ENCODE measurements at regions not wholly inside any gene's neighbourhood (a gene's known extent, or its start where the extent isn't known, plus 50 kb on each side); places are given as distances from the start of the nearest gene placed in this dataset.
A peak's percentile ranks its signal among the peaks of the same experiment; 100 is the strongest.

DNA sequence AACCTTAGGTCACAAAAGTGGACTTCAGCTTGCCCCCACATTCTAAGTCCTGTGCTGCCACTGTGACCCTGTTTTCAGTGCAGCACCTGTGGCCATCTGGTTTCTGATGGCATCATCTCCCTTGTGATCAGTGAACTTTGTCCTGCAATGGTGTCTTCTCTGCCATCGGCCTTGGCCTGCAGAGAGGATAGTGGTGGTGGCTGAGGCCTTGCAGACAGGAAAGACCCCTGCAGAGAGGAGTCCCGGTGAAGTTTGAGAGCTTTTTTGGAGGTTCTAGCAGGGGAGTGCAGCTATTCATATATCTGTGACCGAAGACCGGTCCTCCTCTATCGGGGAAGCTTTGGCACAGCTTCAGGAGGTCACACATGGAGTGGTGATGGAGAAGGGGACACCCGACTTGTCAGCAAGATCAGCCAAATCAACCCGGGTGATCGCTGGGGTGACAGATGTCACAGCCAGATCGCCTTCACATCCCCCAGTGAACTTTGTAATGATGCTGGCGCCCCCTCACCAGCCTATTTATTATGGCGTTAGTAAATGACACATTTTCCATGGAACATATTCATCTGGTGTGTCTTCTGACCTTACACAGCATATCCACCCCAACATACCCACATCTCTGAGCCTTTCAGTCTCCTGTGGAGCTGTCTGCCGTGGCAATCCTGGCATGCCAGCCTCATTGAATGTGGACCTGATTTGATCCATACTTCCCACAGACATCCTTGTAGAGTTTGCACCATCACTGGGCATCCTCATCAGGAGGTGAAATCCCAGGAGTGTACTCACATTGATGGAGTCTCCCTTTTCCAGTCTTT is 136.1 kb downstream of the PAPOLA start:
- no peak for DNase-seq

DNA sequence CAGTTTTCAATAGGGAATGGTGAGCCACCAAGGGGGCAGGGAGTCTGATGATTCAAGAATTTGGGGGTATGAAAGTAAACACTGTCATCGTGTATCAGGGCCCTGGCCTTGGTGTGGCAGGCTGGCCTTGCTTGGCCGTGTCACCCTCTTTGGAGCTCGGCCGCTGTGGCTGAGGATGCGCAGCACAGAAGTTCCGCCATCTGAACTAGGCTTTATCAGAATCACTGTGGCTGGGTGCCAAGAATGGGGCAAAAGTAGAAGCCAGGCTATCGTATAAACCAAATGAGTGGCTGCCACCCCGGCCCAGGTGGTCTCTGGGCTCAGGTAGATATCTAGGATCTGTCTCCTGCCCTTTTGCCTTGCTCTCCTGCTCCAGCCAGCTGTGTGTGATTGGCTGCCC is 137.4 kb downstream of the PAPOLA start:
- no peak for DNase-seq

DNA sequence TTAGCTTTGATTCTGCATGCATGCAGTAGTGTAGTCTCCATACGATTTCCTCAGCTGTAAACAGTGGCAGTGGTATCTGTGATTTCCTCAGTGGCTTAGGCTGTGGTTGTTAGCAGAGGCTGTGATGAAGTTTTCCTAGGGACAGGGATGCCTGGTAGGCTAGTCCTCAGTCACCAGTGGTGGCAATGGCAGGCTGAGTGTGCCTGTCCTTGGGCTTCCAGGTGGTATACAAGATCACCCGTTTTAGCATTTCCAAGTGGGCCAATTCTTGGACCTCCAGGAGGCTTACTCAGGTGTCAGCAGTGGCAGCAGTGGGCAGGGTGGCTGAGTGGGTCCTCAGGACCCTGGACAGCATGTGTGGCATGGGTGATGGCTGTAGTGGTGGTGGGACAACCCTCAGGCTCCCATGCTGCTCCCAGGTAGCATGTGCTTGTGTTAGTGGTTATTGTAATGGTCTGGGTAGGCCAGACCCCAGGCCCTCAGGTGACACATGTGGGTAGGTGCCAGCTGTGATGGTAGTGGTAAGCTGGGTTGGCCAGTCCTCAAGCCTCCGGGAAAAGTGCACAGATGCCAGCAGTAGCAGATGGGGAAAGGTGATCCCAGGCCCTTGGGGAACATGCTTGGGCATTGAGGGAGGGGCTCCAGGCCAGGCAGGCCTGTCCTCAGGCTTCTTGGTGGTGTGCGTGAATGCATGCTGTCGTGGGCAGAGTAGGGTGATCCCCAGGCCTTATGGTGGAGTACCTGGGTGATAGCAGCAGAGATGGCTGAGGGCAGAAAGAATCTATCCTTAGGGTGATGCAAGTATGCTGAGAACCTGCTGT is 146.5 kb downstream of the PAPOLA start:
- DNase-seq = no peak

DNA sequence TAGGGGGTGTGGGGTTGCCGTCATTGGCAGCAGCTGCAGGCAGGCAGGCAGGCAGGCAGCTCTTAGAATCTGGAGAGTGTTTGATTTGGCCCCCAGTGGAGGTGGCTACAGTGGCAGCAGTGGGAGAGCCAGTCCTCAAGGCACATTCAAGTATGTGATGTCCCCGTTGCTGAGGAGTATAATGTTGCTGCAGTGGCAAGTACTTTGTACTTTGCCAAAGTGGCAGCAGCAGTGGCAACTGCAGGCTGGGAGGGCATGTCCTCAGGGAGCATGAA is 147.1 kb downstream of the PAPOLA start:
- no peak for DNase-seq

DNA sequence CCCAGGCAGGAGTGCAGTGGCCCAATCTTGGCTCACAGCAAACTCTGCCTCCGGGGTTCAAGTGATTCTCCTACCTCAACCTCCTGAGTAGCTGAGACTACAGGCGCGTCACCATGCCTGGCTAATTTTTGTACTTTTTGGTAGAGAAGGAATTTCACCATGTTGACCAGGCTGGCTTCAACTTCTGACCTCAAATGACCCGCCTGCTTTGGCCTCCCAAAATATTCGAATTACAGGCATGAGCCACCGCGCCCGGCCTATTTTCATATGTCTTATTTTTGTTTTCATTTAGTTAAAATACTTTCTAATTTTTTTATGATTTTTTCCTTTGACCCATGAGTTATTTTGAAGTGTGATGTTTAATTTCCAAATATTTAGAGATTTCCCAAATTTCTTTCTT is 143.6 kb upstream of the VRK1 start:
- DNase-seq = no peak

DNA sequence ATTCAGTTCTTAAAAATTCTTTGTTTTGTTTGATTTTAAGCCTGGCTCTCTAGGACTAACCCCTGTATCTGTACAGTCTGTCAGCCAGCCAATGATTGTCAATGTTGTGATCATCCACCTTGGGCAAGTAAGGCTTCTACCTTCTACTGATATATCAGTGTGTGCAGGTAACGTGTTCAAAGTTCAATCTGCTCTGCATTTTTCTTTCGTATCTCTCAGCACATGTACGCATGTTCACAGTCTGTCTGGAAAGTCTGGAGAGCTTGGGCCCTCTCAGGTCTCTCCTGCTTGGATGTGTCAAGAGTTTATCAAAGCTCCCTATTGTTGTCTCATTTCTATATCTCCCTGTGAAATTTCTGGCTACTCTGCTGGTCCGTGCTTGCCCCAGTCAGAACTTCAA is 138.6 kb upstream of the VRK1 start:
- no peak for DNase-seq

DNA sequence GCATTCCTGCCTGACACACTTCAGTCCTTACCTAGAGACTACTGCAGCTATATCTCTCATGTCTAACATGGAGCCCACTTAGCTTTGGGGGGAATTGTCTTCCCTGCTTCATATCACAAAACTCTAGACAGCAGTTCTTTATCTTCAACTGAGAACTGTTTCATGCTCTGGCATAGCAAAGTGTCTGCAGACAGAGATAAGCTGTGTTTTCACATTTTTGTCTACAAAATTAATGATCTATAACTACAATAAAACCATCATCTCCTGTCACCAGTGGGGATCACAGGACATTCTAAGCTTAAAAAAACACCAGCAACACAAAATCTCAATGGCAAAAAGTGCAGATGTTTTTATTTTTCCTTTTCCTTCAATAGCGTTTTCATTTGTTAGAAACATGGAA is 137.1 kb upstream of the VRK1 start:
- DNase-seq = no peak

DNA sequence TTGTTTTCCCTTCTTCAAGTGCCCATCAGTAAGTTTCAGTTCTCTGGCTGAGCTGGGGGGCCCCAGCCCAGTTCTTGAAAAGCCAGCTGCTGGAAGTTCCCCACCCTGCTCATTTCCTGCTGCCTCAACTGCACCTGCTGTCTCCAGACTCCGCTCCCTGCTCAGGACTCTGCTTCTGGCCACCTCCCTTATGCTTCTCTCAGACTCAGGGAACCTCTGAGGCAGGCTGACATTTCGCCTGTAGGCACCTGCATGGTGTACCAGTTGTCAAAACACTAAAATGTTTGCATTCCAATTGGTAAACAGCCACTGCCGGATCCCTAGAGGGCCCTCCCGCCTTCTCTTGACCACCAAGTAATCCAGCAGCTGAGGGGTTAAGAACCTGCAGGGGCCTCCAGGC is 136.5 kb upstream of the VRK1 start:
- DNase-seq = no peak

DNA sequence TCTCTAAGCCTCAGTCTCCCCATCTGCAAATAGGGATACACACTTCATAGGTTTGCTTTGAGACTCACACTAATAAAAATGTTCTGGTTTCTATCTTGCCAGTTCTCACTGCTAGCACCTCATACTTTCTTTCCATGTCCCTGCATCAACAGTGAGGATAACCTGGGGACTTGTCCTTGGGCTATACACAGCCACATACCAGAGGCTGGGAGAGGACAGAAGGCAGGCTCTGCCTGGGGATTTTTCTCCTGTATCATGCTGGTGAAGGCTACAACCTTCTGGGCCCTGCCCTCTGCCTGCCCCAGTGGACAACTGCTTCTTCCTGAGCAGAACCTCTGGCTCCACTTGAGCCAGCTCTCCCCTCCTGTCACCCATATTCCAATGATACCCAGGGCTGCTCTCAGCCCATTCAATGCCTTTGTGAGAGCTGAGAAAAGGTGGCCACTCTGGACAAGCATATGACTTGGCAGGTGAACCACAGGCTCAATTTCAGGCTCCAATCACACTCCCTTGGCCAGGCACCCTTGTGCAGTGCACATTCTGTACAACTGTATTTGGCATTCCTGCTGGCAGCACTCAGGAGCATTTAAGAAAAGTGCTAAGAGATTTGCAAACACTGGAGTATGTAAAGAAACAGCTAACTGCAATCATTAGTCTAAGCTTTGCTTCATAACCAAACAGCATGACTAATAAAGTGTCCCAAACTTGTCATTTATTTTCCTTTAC is 135.8 kb upstream of the VRK1 start:
- no peak for DNase-seq

DNA sequence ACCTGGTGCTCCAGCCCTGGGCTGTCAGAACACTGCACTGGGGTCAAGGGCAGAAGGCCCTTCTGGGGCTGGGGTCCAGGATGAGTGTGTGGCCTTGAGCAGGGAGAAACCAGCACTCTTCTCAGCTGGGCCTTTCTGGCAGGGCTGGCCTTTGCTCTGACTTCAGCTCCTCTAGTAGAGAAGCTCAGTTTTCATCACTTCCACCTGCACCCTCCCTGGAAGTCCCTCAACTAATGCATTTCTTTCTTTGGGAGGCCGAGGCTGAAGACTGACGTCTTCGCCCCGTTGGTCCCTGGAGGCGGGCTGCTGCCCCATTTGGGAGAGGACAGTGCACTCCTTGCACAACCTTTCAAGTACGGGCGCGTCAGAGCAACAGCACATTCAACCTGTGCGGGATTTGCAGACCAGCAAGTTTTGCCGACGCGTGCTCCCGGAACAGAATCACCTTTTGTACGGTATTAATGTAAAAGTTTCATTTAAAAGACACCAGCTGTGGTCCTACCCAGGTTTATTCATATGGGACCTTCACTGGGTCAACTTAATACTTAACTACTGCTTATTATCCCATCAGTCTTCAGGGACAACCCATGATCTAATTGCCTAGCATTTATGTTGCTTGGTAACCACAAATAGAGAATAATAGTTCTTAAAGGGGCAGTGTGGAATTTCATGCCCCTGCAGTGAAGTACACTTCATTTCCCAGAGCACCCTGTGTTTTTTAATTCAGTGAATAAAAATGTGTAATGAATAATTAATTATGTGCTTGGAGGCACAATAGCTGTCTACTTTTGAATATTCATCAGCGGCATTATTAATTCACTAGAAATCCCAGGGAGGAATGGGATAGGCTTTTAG is 134.8 kb upstream of the VRK1 start:
- DNase-seq = no peak

DNA sequence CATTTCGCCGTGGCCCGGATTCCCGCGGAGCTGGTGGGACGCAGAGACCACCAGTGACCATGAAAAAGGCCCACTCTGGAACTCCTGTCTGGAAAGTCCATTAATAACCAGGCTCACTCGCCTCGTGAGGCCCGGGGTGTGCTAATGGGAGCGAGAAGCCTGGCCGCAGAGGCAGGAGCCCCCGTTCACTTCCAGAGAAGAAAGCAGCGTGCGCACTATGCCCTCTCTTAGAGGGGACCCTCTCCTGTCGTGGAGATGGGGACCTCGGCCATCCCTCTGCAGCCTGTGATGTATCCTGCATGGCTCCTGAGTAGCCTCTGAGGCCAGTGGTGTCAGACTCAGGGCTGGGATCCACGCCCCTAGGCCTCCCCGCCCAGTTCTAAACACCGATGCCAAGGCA is 134.1 kb upstream of the VRK1 start:
- DNase-seq = no peak

DNA sequence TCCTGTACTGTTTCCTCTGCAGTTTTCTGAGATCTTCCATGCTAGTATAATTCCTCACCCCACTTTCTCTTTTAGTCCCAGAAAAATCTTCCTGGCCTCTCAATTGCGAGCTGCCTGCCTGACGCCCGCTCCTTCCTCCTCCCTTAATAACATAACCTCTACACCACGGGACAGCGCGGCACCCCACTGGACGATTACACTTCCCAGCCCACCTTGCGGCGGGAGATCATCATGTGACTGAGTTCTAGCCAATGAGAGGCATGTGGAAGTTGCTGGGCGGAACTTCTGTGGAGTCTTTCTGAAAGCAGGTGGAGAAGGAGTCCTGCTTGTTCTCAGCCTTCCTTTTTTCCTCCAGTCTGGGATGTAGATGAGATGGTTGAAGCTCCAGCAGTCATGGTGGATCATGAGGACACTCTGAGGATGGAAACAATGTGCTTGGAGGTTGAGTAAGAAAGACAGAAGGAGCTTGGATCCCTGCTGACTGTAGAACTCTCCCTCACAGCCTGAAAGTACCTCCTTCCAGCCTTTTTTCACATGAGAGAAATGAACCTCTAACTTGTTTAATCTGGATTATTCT is 133.6 kb upstream of the VRK1 start:
- DNase-seq = no peak

DNA sequence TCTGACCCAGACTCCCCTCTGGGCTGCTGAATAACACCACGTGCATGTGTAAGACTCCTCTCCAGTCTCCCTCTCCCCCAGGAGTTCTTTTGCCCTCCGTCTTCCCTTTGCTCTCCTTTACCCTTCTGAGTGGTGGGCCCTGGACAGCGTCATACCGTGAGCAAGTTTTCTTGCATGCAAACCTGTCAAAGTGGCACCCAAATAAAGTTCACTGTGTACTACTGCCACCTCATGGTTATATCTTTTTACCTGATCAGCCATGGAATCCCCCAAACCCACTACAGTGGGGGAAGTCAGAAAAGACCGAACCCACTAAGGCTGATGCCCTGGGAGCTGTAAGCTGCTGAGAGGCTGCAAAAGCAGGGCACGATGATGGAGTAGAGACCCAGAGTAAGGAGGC is 131.1 kb upstream of the VRK1 start:
- DNase-seq = no peak

DNA sequence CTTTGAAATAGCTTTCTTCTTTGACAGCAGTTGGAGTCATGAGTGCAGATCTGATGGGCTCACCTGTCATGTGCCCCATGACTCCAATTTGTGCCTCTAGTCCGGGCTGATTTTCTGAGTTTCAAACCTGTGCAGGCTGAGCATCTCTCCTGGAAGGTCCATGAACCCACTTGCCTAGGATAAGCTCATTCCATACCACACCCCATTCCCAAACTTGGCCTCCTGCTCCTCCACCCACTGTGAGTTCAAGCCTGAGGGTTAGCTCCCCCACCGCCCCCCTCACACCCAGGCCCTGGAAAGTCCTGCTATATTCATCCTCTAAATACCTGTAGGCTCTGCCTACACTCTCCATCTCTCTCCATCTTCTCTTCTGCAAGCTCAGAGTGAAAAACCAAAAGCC is 126.8 kb upstream of the VRK1 start:
- no peak for DNase-seq

DNA sequence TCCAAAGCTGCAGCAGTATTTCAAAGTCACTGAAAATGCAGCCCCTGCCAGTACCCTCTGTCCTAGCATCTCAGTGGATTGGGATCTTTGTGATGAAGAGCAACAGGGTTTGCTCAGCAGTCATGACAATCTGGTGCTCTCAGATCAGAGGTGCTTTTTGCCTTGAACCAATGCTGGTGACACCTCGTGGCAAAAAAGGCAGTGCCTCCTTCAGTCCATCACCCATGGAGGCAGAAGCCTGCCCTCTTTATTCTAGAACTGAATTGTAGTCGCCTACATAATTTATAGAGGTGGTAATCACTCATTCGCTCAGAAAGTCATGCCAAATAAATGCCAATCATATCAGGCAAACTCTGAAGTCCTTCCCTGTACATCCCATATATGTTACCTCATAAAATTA is 126.0 kb upstream of the VRK1 start:
- DNase-seq = no peak

DNA sequence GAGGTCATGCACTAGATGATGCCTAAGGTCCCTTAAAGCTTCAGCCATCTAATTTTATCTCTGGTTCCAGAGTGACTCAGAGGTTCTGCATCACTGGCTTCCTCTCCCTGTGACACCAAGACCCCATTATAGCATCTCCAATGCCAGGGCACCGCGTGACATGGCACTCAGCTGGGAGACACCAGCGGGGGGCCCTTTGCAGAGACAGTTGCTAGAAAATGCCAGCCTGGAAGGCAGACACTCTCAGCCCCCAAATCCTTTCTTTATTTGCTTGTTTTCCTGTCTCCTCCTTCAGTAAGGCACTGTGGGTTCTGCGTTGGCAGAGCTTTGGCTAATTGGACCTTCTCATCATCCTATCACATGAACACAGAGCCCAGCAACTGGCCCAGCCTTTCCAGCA is 123.5 kb upstream of the VRK1 start:
- DNase-seq = no peak

DNA sequence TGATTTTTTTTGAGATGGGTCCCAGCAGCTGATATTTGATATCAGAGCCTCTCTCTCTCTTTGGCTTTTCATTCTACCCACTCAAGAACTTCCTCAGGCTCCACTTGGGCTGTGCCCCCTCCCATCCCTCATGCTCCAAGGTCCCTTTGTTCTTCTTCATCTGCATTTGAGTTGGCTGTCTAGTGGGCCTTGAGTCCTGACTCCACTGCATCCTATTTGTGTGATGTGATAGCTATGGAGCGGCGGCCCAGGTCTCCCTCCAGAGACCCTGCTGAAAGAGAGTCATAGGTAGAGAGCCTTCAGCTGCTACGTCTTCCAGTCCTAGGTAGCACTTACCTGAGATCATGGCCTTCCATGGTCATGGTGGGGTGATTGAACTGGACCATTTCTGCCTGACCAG is 123.1 kb upstream of the VRK1 start:
- no peak for DNase-seq

DNA sequence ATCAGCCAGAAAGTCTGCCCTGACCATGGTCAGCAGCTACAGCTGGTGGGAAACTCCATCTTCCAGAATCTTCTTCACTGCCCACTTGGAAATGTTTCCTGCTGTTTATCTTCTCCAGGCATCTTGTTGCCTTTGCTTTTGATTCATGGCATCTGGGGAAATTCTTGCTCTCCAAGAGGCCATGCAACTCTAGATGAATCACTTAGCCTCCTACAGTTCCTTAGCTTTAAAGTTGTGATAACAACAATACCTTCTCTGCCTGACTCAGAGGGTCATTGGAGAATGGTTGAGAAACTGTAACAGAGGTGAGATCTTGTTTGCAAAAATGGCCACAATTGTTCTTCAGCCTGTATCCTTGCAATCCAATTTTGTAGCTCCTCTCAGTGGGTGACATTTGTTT is 121.0 kb upstream of the VRK1 start:
- DNase-seq = no peak

DNA sequence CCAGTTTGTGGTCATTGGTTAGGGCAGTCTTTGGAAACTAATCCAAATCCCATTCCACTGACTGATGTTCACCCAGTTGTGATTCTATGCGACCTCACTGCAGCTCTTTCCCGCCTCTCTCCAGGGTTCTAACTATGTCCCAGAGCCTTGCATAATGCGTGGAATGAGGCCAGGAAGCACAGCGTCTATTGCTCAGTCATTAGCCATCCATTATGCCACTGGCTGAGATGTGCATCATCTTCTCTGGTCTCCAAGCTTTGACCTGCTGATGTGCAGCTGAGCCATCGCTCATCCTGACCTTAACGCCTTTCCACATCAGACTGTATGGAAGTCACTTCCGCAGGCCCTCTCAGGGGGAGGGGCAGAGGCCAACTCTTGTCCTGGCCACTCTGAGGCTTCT is 115.4 kb upstream of the VRK1 start:
- DNase-seq = no peak

DNA sequence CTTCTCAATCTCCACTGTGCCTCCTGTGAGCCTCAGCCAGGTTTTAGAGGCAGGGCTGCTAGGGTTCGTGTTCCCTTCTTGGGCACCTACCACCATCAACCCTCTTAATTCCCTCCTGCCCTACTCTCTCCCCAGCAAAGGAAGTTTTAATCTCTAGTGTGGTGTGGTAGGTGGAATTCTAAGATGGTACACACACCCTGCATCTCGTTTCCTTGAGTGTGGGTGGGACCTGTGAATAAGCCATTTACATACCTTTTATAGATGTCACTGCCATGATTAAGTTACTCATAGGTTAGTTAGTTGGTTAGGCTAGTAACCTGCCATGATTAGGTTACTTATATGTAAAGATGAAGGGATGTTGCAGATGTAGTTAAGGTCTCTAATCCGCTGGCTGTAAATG is 114.8 kb upstream of the VRK1 start:
- no peak for DNase-seq

DNA sequence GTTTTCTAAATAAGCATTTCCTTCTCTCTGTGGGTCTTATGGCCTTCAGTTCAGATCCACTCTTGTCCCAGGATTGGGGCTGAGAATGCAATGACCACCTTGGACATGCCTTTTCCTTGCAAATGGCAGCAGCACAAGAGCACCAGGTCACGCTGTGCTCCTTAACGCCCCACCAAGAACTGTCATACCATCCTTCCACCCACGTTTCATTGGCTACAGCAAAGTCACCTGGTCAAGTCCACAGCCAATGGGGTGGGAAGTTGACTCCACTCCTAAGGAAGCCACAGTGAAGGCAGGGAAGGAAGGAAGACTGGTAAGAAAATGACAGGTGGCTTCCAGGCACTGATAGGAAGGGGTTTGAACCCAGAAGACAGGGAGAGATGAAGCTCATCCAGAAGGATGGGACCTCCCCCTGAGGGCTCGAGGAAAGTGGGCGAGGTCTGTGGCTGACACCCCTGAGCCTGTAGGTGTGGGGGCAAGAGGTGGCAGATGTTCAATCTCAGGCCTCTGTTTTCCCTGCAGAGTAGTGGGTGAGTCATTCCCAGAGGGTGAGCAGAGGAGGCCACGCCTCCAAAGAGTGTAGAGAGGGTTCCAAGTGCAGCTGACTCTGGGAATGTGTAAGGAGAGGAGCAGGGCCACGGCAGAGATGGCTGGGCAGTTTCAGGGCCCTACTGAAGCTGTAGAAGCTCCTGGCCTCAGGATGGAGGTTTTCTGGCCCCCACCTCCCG is 113.5 kb upstream of the VRK1 start:
- peak; percentile 3 for DNase-seq

DNA sequence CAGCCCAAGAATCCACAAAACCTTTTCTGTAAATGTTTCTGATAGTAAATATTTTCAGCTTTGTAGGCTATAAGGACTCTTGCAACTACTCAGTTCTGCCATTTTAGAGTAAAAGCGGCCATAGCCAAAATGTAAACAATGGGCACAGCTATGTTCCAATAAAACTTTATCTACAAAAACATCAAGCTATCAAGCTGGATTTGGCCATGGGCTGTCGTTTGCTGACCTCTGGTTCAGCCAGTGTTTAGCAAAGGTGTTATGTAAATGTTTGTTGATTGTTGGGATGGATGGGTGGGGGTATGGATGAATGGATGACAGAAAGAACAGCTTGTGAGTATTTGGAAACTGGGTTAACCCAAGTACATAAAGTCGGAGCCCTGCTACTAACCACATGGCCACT is 111.1 kb upstream of the VRK1 start:
- DNase-seq = no peak

Data from NK-92 treated with Interleukin-12 subunit alpha and Interleukin-12 subunit beta, amount 100 ng/mL, for 24 hours (cell line).